ENCODE measurements at regions not wholly inside any gene's neighbourhood (a gene's known extent, or its start where the extent isn't known, plus 50 kb on each side); places are given as distances from the start of the nearest gene placed in this dataset.

DNA sequence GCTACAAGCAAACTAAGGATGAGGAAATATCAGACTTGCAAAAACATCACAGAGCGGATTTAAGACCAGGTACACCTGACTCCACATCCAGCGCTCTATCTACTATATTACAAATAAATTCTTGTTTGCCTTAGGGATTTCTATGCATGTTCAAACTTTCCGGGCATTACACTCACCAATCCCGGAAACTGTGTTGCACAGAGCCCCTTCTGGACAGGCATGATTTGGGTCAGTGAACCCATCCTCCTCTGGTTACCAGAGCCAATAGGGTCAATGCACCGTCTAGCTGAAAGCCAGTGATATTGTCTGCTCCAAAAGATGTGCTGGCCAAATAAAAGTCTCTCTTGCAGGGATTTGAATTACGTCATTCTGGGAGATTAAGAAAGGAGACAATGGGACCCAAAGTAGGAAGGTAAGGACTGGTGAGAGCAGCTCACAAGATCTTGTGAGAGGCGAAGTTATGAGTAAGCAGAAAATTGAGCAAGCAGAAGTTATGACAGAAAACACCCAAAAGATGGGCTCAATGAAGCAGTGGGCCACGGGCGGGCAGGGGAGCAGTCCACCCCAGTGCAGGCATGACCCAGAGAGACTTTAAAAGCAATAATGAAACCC, 155.8 kb upstream of the RAI14 start:
- TF ChIP-seq, protein P1, sequence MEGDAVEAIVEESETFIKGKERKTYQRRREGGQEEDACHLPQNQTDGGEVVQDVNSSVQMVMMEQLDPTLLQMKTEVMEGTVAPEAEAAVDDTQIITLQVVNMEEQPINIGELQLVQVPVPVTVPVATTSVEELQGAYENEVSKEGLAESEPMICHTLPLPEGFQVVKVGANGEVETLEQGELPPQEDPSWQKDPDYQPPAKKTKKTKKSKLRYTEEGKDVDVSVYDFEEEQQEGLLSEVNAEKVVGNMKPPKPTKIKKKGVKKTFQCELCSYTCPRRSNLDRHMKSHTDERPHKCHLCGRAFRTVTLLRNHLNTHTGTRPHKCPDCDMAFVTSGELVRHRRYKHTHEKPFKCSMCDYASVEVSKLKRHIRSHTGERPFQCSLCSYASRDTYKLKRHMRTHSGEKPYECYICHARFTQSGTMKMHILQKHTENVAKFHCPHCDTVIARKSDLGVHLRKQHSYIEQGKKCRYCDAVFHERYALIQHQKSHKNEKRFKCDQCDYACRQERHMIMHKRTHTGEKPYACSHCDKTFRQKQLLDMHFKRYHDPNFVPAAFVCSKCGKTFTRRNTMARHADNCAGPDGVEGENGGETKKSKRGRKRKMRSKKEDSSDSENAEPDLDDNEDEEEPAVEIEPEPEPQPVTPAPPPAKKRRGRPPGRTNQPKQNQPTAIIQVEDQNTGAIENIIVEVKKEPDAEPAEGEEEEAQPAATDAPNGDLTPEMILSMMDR (IDR thresholded peaks at IDR 0.05; ENCODE audit: insufficient read depth, low read length), result no peak
- no peak for TF ChIP-seq POLR2AphosphoS5 (IDR thresholded peaks at IDR 0.05; ENCODE audit: low read depth)

Measured in HL-60 (cell line).